Caco-2 (cell line): ENCODE measurements at regions not wholly inside any gene's neighbourhood (a gene's known extent, or its start where the extent isn't known, plus 50 kb on each side); places are given as distances from the start of the nearest gene placed in this dataset.

ENCODE experiments used
- BruUV-seq: library from RNA; stranded (reverse); fragments of 400-500 nt; replicated peaks from 2 replicates; lab custom pipeline; 2021; lab: Mats Ljungman, UMichigan
- CTCF ChIA-PET: fragments of 300-600 bp; sonication (Branson Sonifier 250); formaldehyde crosslinking; loops from one replicate; lab custom pipeline; 2022; ENCODE audit warnings: antibody characterized with exemption; lab: Charles Lee
- POLR2A ChIA-PET: fragments of 300-600 bp; sonication (Branson Sonifier 250); formaldehyde crosslinking; loops from one replicate; lab custom pipeline; 2022; ENCODE audit warnings: antibody characterized with exemption; lab: Charles Lee
- DNase-seq, 2 experiments: peaks; one replicate each; pipeline versions ENCODE4 v3.0.0 to v3.0.0-alpha.2; 2020 to 2022
- H3K27me3 ChIP-seq: replicated peaks from 2 replicates; pipeline ENCODE4 v1.6.0; 2011; ENCODE audit warnings: low read length; ENCODE audit not compliant: control insufficient read depth, insufficient read depth
- H3K36me3 ChIP-seq: 2 replicates; pipeline ENCODE4 v1.5.1; 2011; ENCODE audit warnings: low read length; ENCODE audit not compliant: control insufficient read depth, insufficient read depth
- H3K4me1 ChIP-seq: fragments of 250-450 bp; sonication (Bioruptor Pico); 2 replicates; pipeline ENCODE4 v1.5.1; 2020; ENCODE audit warnings: mild to moderate bottlenecking
- H3K4me3 ChIP-seq: 2 replicates; pipeline ENCODE4 v1.5.1; 2011; ENCODE audit warnings: low read depth, mild to moderate bottlenecking, control low read depth, low read length
- H3K9me3 ChIP-seq: fragments of 250-450 bp; sonication (Bioruptor Pico); 2 replicates; pipeline ENCODE4 v1.5.1; 2020; ENCODE audit warnings: mild to moderate bottlenecking, moderate library complexity
- H3K27ac Mint-ChIP-seq: one replicate; pipeline ENCODE4 v1.8.0; 2022; ENCODE audit warnings: mixed read lengths; ENCODE audit not compliant: unreplicated experiment
- H3K27me3 Mint-ChIP-seq: one replicate; pipeline ENCODE4 v1.8.0; 2022; ENCODE audit warnings: mixed read lengths; ENCODE audit not compliant: insufficient read depth, unreplicated experiment
- H3K36me3 Mint-ChIP-seq: one replicate; pipeline ENCODE4 v1.8.0; 2022; ENCODE audit warnings: mild to moderate bottlenecking, mixed read lengths; ENCODE audit not compliant: insufficient read depth, unreplicated experiment
- H3K4me1 Mint-ChIP-seq: one replicate; pipeline ENCODE4 v1.8.0; 2022; ENCODE audit warnings: low read depth, mixed read lengths; ENCODE audit not compliant: unreplicated experiment
- H3K4me3 Mint-ChIP-seq: one replicate; pipeline ENCODE4 v1.8.0; 2022; ENCODE audit warnings: mild to moderate bottlenecking, moderate library complexity, mixed read lengths; ENCODE audit not compliant: unreplicated experiment
- H3K9me3 Mint-ChIP-seq: one replicate; pipeline ENCODE4 v1.8.0; 2022; ENCODE audit warnings: mixed read lengths; ENCODE audit not compliant: unreplicated experiment
- CTCF ChIP-seq, 2 experiments: fragments of 200-600 bp in 1 of 2; IDR thresholded peaks; 1 replicate in 1 of 2; 2 replicates in 1 of 2; pipeline versions ENCODE4 v1.5.1 to v1.8.0; 2011 to 2022; ENCODE audit warnings: antibody characterized with exemption in 1 of 2, control low read depth in 1 of 2, inconsistent platforms in 1 of 2, low read depth in 1 of 2, low read length in 1 of 2, mild to moderate bottlenecking in 1 of 2, moderate library complexity in 1 of 2; ENCODE audit not compliant: insufficient read depth in 1 of 2, severe bottlenecking in 1 of 2, unreplicated experiment in 1 of 2
- intact Hi-C: fragments of 100-400 bp; cut with micrococcal nuclease; formaldehyde crosslinking; loops from one replicate; pipeline ENCODE4 v1.10.0; 2022; ENCODE audit not compliant: unreplicated experiment

DNA sequence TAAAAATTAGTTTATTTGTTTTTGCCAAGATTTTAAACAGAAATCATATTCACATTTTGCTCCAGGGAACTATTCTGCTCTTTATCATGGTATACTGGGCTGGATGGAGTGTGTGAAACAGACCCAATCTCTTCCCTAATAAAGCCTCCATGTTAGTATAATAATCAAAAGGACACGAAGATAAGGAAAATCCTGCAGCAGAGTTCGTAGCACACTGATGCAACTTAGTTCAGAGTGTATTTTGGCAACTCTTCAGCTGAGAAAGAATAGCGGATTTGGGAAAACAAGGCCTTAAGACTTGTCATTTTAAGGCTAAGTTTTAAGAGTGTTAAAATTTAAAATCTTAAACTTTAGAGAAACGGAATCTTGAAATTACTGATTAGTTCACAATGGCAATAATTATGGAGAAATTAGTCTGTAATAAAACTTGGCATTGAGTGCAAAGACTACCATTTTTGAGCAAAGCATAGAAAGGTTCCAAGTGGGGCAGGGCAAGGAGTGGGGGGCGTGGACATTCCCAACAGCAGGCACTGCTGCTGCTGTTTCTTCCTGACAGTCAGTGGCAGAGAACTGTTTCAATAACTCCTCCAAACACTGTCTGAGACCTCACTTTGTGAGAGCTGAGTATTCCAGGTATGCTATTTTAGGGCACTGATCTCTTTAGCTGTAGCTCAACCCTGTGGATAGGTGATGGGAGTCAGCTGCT is 225.0 kb downstream of the HRH4 start:
- Histone ChIP-seq H3K36me3 (no peaks in the 10 kb centered on the region), H3K4me1 (no peaks in the 10 kb centered on the region), H3K9me3 (no peaks in the 10 kb centered on the region), H3K27me3 (no peaks in the 10 kb centered on the region), H3K4me3 (no peak overlapping the region)
- intact Hi-C loops: no loop called here
- Mint-ChIP-seq H3K4me1 (no peaks in the 10 kb centered on the region), H3K36me3 (no peaks in the 10 kb centered on the region), H3K27ac (no peak overlapping the region), H3K4me3 (no peak overlapping the region), H3K27me3 (peaks cover 3% of the 10 kb centered on the region), H3K9me3 (no peaks in the 10 kb centered on the region)
- TF ChIP-seq CTCF (IDR thresholded peaks at IDR 0.05; ENCODE audit: insufficient read depth in 1 of 2, low read depth in 1 of 2, low read length in 1 of 2, severe bottlenecking in 1 of 2, unreplicated experiment in 1 of 2): no peak
- POLR2A ChIA-PET: no interaction called here
- no TSS peak for BruUV-seq
- no peak for DNase-seq
- CTCF ChIA-PET: no interaction called here

GRCh38 chr18:24695168-24695567 is 234.7 kb downstream of the HRH4 start:
- intact Hi-C loops: no loop called here
- Mint-ChIP-seq H3K4me3 (no peak overlapping the region), H3K27ac (no peak overlapping the region), H3K27me3 (peaks cover 7% of the 10 kb centered on the region), H3K9me3 (no peaks in the 10 kb centered on the region), H3K36me3 (no peaks in the 10 kb centered on the region), H3K4me1 (no peaks in the 10 kb centered on the region)
- ChIA-PET POLR2A (no interaction called here), CTCF (no interaction called here)
- Histone ChIP-seq H3K4me3 (no peak overlapping the region), H3K36me3 (no peaks in the 10 kb centered on the region), H3K9me3 (no peaks in the 10 kb centered on the region), H3K27me3 (no peaks in the 10 kb centered on the region), H3K4me1 (no peaks in the 10 kb centered on the region)
- DNase-seq: no peak
- BruUV-seq: no TSS peak
- TF ChIP-seq CTCF (IDR thresholded peaks at IDR 0.05; ENCODE audit: insufficient read depth in 1 of 2, low read depth in 1 of 2, low read length in 1 of 2, severe bottlenecking in 1 of 2, unreplicated experiment in 1 of 2): no peak

DNA sequence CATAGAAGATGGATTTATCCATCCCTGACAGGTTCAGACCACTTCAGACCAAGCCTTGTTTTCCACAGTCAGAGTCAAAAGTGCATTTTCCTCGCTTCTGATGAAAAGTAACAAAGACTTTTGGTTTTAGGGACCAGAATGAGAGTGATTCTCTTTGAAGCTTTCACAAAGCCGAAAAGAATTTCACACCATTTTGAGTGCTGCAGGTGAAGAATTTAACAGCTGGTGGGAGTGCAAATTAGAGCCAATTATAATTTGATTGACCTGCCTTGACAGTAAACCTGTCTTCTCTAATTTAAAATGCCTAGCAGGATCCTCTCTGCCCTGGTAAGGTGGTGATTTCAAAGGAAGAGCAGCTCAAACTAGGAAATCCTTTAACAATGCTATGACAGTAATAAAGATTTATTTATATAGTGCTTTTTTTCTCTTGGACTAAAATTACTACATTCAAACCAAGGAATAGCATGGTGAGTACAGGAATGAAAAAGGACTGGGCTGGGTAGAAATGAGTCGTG is 241.6 kb downstream of the HRH4 start:
- Histone ChIP-seq H3K27me3 (no peaks in the 10 kb centered on the region), H3K9me3 (no peaks in the 10 kb centered on the region; the same call in 1 of the 2 replicates), H3K36me3 (no peaks in the 10 kb centered on the region), H3K4me3 (no peak overlapping the region), H3K4me1 (no peaks in the 10 kb centered on the region)
- H3K4me3 Mint-ChIP-seq: no peak overlapping the region
- POLR2A ChIA-PET: no interaction called here
- intact Hi-C loops: no loop called here
- no peaks in the 10 kb centered on the region for H3K36me3 Mint-ChIP-seq
- TF ChIP-seq CTCF (IDR thresholded peaks at IDR 0.05; ENCODE audit: insufficient read depth in 1 of 2, low read depth in 1 of 2, low read length in 1 of 2, severe bottlenecking in 1 of 2, unreplicated experiment in 1 of 2): no peak
- no peak overlapping the region for H3K27ac Mint-ChIP-seq
- no peaks in the 10 kb centered on the region for H3K9me3 Mint-ChIP-seq
- H3K27me3 Mint-ChIP-seq: no peaks in the 10 kb centered on the region
- CTCF ChIA-PET: no interaction called here
- no peak for DNase-seq
- BruUV-seq: no TSS peak
- no peaks in the 10 kb centered on the region for H3K4me1 Mint-ChIP-seq
